Ishikawa (cell line): ENCODE measurements at regions not wholly inside any gene's neighbourhood (a gene's known extent, or its start where the extent isn't known, plus 50 kb on each side); places are given as distances from the start of the nearest gene placed in this dataset.

Source experiments
- CEBPB ChIP-seq: IDR thresholded peaks from 2 replicates; pipeline ENCODE4 v1.6.1; 2012
- EP300 ChIP-seq: IDR thresholded peaks from 2 replicates; pipeline ENCODE4 v1.6.1; 2012; ENCODE audit warnings: borderline replicate concordance
- MAX ChIP-seq: IDR thresholded peaks from 2 replicates; pipeline ENCODE4 v1.6.1; 2012
- RAD21 ChIP-seq: IDR thresholded peaks from 2 replicates; pipeline ENCODE4 v1.6.1; 2012; ENCODE audit warnings: low read depth
- REST ChIP-seq: IDR thresholded peaks from 2 replicates; pipeline ENCODE4 v1.6.1; 2012; ENCODE audit warnings: low read depth, mild to moderate bottlenecking
- TAF1 ChIP-seq: IDR thresholded peaks from 2 replicates; pipeline ENCODE4 v1.6.1; 2012; ENCODE audit warnings: low read depth, mild to moderate bottlenecking
- TEAD4 ChIP-seq: IDR thresholded peaks from 2 replicates; pipeline ENCODE4 v1.6.1; 2012
- USF1 ChIP-seq: IDR thresholded peaks from 2 replicates; pipeline ENCODE4 v1.6.1; 2012
- YY1 ChIP-seq: IDR thresholded peaks from 2 replicates; pipeline ENCODE4 v1.6.1; 2012; ENCODE audit warnings: low read depth

DNA sequence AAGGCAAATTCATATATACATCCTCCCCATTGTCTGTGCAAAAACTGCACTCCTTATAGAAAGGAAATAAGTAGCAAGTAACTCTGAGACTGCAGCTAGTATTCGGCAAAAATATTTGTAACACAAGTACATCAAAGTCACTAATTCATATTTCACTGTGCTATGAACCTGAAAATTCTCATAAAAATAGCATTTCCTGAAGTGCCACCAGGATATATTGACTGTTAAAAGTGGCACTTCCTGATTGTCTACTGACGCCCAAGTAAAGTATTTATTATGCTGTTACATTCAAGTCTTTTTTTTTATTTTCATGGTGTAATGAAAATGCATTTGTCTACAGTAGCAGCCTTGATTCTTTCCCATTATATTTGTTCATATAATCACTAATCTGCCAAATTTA lies 673.8 kb downstream of the PTPRC start:
- TF ChIP-seq MAX, result no peak
- no peak for TF ChIP-seq RAD21
- no peak for TF ChIP-seq REST
- TF ChIP-seq USF1, result no peak
- TF ChIP-seq EP300, result no peak
- no peak for TF ChIP-seq TEAD4
- TF ChIP-seq TAF1, result no peak
- no peak for TF ChIP-seq CEBPB
- no peak for TF ChIP-seq YY1
